Transverse colon (tissue), 4 donors: ENCODE measurements at regions not wholly inside any gene's neighbourhood (a gene's known extent, or its start where the extent isn't known, plus 50 kb on each side); places are given as distances from the start of the nearest gene placed in this dataset.

Experiments used
- POLR2A ChIP-seq: fragments of 450-650 bp; IDR thresholded peaks from one replicate; pipeline ENCODE4 v1.6.1; 2016; ENCODE audit warnings: antibody characterized with exemption, mild to moderate bottlenecking, moderate library complexity
- POLR2AphosphoS5 ChIP-seq, 3 donors: sonication (generic); formaldehyde crosslinking; IDR thresholded peaks; one replicate each; pipeline ENCODE4 v1.6.1; 2016; ENCODE audit warnings: antibody characterized with exemption in 3 of 3
- TF ChIP-seq, protein P1 (sequence below), 5 experiments: fragments of 200-600 bp in 3 of 5; fragments of 450-650 bp in 2 of 5; sonication (generic) in 3 of 5; IDR thresholded peaks; 1 replicate in 2 of 5; 2 replicates in 3 of 5; pipeline ENCODE4 v1.5.1; 2016 to 2017; ENCODE audit warnings: antibody characterized with exemption in 5 of 5, inconsistent platforms in 3 of 5, mild to moderate bottlenecking in 2 of 5, moderate library complexity in 1 of 5

DNA sequence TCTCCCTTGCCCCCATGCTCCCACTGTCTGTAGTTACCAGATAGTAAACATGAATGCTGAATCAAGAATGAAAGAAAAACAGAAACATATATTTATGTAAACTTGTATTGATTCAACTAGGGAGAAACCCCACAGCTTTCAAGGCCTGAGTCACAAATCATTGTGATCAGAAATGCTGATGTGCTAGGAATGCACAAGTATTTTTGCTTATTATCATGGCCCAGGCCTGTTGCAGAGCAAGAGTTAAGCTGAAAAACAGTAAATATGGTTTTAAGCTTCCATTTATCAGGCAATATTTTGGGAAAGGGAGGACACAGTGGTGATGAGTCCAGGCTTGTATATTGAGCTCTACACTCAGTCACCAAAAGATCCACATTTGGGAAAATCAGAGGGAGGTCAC, 669.6 kb downstream of the DIAPH3 start:
- TF ChIP-seq POLR2A (no peak), POLR2AphosphoS5 (IDR thresholded peaks at IDR 0.05) (no peak)
- TF ChIP-seq, protein P1, sequence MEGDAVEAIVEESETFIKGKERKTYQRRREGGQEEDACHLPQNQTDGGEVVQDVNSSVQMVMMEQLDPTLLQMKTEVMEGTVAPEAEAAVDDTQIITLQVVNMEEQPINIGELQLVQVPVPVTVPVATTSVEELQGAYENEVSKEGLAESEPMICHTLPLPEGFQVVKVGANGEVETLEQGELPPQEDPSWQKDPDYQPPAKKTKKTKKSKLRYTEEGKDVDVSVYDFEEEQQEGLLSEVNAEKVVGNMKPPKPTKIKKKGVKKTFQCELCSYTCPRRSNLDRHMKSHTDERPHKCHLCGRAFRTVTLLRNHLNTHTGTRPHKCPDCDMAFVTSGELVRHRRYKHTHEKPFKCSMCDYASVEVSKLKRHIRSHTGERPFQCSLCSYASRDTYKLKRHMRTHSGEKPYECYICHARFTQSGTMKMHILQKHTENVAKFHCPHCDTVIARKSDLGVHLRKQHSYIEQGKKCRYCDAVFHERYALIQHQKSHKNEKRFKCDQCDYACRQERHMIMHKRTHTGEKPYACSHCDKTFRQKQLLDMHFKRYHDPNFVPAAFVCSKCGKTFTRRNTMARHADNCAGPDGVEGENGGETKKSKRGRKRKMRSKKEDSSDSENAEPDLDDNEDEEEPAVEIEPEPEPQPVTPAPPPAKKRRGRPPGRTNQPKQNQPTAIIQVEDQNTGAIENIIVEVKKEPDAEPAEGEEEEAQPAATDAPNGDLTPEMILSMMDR (IDR thresholded peaks at IDR 0.05), result no peak
